Left ventricle myocardium superior (tissue), 1 donor: ENCODE measurements at regions not wholly inside any gene's neighbourhood (a gene's known extent, or its start where the extent isn't known, plus 50 kb on each side); places are given as distances from the start of the nearest gene placed in this dataset.

ENCODE experiments used
- ATAC-seq: fragments of 200-7000 bp; cut with Tn5 transposase; one replicate; pipeline ENCODE4 v1.9.1; 2020; ENCODE audit warnings: mild to moderate bottlenecking, moderate library complexity
- DNase-seq: peaks from one replicate; pipeline ENCODE4 v3.0.0-alpha.2; 2020
- intact Hi-C: fragments of 100-400 bp; cut with micrococcal nuclease; formaldehyde crosslinking; loops from one replicate; pipeline ENCODE4 v1.11.0; 2022
- donor health status: DM: no; HTN: yes; CAD: no; lungs with severe emphysema.

- DNase-seq: no peak
- intact Hi-C loops: no loop called here
- no peak for ATAC-seq
Measured at GRCh38 chr9:107064378-107064777, 201.4 kb downstream of the ZNF462 start.

- intact Hi-C loops: no loop called here
- DNase-seq (no peak), ATAC-seq (no peak)
Measured at GRCh38 chr9:107065549-107065948, 202.6 kb downstream of the ZNF462 start.

GRCh38 chr9:107067739-107068416 lies 204.9 kb downstream of the ZNF462 start:
- no peak for DNase-seq
- no peak for ATAC-seq

GRCh38 chr9:107068581-107068980 lies 205.6 kb downstream of the ZNF462 start:
- no peak for DNase-seq
- intact Hi-C loops: no loop called here
- no peak for ATAC-seq

More at GRCh38 chr9:107067739-107068416, 204.9 kb downstream of the ZNF462 start:
- intact Hi-C loops: no loop called here

- ATAC-seq: no peak
Measured at GRCh38 chr9:107070586-107070985, 207.6 kb downstream of the ZNF462 start.

GRCh38 chr9:107078061-107078460 lies 205.0 kb upstream of the RAD23B start:
- no peak for DNase-seq
- ATAC-seq: no peak
- intact Hi-C loops: no loop called here

More at GRCh38 chr9:107070586-107070985, 207.6 kb downstream of the ZNF462 start:
- no peak for DNase-seq
- intact Hi-C loops: no loop called here

GRCh38 chr9:107079589-107079988 lies 203.5 kb upstream of the RAD23B start:
- DNase-seq: no peak
- intact Hi-C loops: no loop called here
- ATAC-seq: no peak

- ATAC-seq (no peak), DNase-seq (no peak)
- intact Hi-C loops: no loop called here
Measured at GRCh38 chr9:107080130-107080529, 202.9 kb upstream of the RAD23B start.

- DNase-seq (no peak), ATAC-seq (no peak)
- intact Hi-C loops: no loop called here
Measured at GRCh38 chr9:107086460-107086859, 196.6 kb upstream of the RAD23B start.

GRCh38 chr9:107087222-107087621 lies 195.9 kb upstream of the RAD23B start:
- peak; percentile 43 for ATAC-seq

GRCh38 chr9:107090218-107090617 lies 192.9 kb upstream of the RAD23B start:
- ATAC-seq (no peak), DNase-seq (no peak)
- intact Hi-C loops: no loop called here

More at GRCh38 chr9:107087222-107087621, 195.9 kb upstream of the RAD23B start:
- DNase-seq: no peak
- intact Hi-C loops: no loop called here

- DNase-seq (no peak), ATAC-seq (no peak)
- intact Hi-C loops: no loop called here
Measured at GRCh38 chr9:107093365-107094060, 189.6 kb upstream of the RAD23B start.

GRCh38 chr9:107094370-107094769 lies 188.7 kb upstream of the RAD23B start:
- no peak for DNase-seq
- intact Hi-C loops: no loop called here
- ATAC-seq: no peak

- intact Hi-C loops: no loop called here
- DNase-seq: no peak
- no peak for ATAC-seq
Measured at GRCh38 chr9:107100591-107100990, 182.5 kb upstream of the RAD23B start.

- ATAC-seq (no peak), DNase-seq (no peak)
- intact Hi-C loops: no loop called here
Measured at GRCh38 chr9:107102011-107102410, 181.1 kb upstream of the RAD23B start.

- ATAC-seq (no peak), DNase-seq (no peak)
- intact Hi-C loops: no loop called here
Measured at GRCh38 chr9:107103621-107104020, 179.5 kb upstream of the RAD23B start.

- DNase-seq: no peak
- ATAC-seq: no peak
- intact Hi-C loops: no loop called here
Measured at GRCh38 chr9:107105784-107106183, 177.3 kb upstream of the RAD23B start.

GRCh38 chr9:107106416-107106815 lies 176.7 kb upstream of the RAD23B start:
- no peak for ATAC-seq
- DNase-seq: no peak
- intact Hi-C loops: no loop called here

- no peak for DNase-seq
- intact Hi-C loops: no loop called here
- no peak for ATAC-seq
Measured at GRCh38 chr9:107108342-107109130, 174.5 kb upstream of the RAD23B start.

GRCh38 chr9:107109324-107109723 lies 173.8 kb upstream of the RAD23B start:
- intact Hi-C loops: no loop called here
- ATAC-seq: no peak
- DNase-seq: no peak
